Activated T-helper 2 cell treated with anti-CD3 and anti-CD28 coated beads, Interferon-gamma antibody, Interleukin-2, Interleukin-4, amounts not matched to agents 10 μg/mL and 5 μg/mL and 100 μg/mL, durations not matched to agents 14 hours and 24 hours and 36 hours (primary cell): ENCODE measurements at regions not wholly inside any gene's neighbourhood (a gene's known extent, or its start where the extent isn't known, plus 50 kb on each side); places are given as distances from the start of the nearest gene placed in this dataset.
"Not testable (repeated sequence)": the region's sequence is repeated elsewhere in the genome, so short reads cannot be mapped to it uniquely, and the experiment has no call there.

Experiments
- DNase-seq: peaks from one replicate; pipeline ENCODE4 v3.0.0; 2021; ENCODE audit warnings: low spot score
- H3K27ac Mint-ChIP-seq: one replicate; pipeline ENCODE4 v1.8.0; 2021; ENCODE audit warnings: mixed read lengths
- H3K27me3 Mint-ChIP-seq: one replicate; pipeline ENCODE4 v1.8.0; 2021; ENCODE audit warnings: low read depth, mixed read lengths
- H3K36me3 Mint-ChIP-seq: one replicate; pipeline ENCODE4 v1.8.0; 2021; ENCODE audit warnings: low read depth, mixed read lengths
- H3K4me1 Mint-ChIP-seq: one replicate; pipeline ENCODE4 v1.8.0; 2021; ENCODE audit warnings: low read depth, mixed read lengths
- H3K4me3 Mint-ChIP-seq: one replicate; pipeline ENCODE4 v1.8.0; 2021; ENCODE audit warnings: low read depth, mild to moderate bottlenecking, moderate library complexity, mixed read lengths
- H3K9me3 Mint-ChIP-seq: one replicate; pipeline ENCODE4 v1.8.0; 2021; ENCODE audit warnings: mixed read lengths
- intact Hi-C: fragments of 100-400 bp; cut with micrococcal nuclease; formaldehyde crosslinking; loops from one replicate; pipeline ENCODE4 v1.15.1; 2023

- Mint-ChIP-seq H3K27me3 (no peaks in the 10 kb centered on the region), H3K36me3 (no peaks in the 10 kb centered on the region), H3K4me1 (no peaks in the 10 kb centered on the region), H3K9me3 (no peaks in the 10 kb centered on the region), H3K4me3 (no peak overlapping the region), H3K27ac (no peak overlapping the region)
- intact Hi-C loops, result no loop called here
- no peak for DNase-seq
These were observed 51.5 kb upstream of the IFNE start for GRCh38 chr9:21533597-21533996.

DNA sequence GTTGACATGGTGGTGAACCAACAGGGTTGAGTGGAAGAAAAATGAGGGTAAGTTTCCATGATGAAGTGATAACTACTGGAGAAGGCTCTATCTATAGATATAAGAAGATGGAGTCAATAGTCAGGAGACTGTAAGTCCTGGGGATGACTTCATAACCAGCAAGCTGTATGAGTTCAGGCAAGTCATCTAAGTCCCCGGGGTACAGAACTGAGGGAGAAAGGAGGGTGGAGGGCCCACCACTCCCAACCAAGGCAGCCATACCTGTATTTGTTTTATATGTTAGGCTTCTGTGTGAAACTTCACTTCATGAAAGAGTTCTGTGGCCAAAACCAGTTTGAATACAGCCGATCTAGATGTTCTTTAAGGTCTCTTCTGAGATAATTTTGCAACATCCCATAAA lies 53.3 kb upstream of the IFNE start:
- Mint-ChIP-seq H3K27me3 (no peaks in the 10 kb centered on the region), H3K36me3 (no peaks in the 10 kb centered on the region), H3K4me3 (no peak overlapping the region), H3K27ac (no peak overlapping the region), H3K4me1 (no peaks in the 10 kb centered on the region), H3K9me3 (no peaks in the 10 kb centered on the region)
- intact Hi-C loops, result no loop called here
- DNase-seq, result no peak

- intact Hi-C loops, result no loop called here
- H3K4me3 Mint-ChIP-seq, result no peak overlapping the region
- DNase-seq, result no peak
- no peak overlapping the region for H3K27ac Mint-ChIP-seq
- H3K36me3 Mint-ChIP-seq, result no peaks in the 10 kb centered on the region
- no peaks in the 10 kb centered on the region for H3K4me1 Mint-ChIP-seq
- no peaks in the 10 kb centered on the region for H3K9me3 Mint-ChIP-seq
- H3K27me3 Mint-ChIP-seq, result no peaks in the 10 kb centered on the region
These were observed 60.7 kb upstream of the IFNE start for GRCh38 chr9:21542787-21543186.

- intact Hi-C loops, result no loop called here
- H3K4me1 Mint-ChIP-seq, result no peaks in the 10 kb centered on the region
- no peak overlapping the region for H3K4me3 Mint-ChIP-seq
These were observed 61.1 kb upstream of the IFNE start for GRCh38 chr9:21543187-21543586.

DNA sequence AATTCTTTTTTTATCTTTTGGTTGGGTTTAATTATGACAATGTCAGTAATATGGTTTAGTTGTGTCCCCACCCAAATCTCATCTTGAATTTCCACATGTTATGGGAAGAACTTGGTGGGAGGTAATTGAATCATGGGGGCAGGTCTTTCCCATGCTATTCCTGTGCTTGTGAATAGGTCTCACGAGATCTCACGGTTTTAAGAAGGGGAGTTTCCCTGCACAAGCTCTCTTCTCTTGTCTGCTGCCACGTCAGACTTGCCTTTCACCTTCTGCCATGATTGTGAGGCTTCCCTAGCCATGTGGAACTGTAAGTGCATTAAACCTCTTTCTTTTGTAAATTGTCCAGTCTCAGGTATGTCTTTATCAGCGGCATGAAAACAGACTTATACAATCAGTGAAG lies 61.7 kb upstream of the IFNE start:
- H3K36me3 Mint-ChIP-seq, H3K4me1 Mint-ChIP-seq, H3K27ac Mint-ChIP-seq, H3K4me3 Mint-ChIP-seq, H3K9me3 Mint-ChIP-seq, intact Hi-C loops, H3K27me3 Mint-ChIP-seq, DNase-seq: not testable (repeated sequence)

More at GRCh38 chr9:21543187-21543586, 61.1 kb upstream of the IFNE start:
- no peaks in the 10 kb centered on the region for H3K27me3 Mint-ChIP-seq
- H3K27ac Mint-ChIP-seq, result no peak overlapping the region
- no peak for DNase-seq
- H3K9me3 Mint-ChIP-seq, result no peaks in the 10 kb centered on the region
- no peaks in the 10 kb centered on the region for H3K36me3 Mint-ChIP-seq

- intact Hi-C loops, result no loop called here
These were observed 64.8 kb upstream of the IFNE start for GRCh38 chr9:21546949-21547348.

DNA sequence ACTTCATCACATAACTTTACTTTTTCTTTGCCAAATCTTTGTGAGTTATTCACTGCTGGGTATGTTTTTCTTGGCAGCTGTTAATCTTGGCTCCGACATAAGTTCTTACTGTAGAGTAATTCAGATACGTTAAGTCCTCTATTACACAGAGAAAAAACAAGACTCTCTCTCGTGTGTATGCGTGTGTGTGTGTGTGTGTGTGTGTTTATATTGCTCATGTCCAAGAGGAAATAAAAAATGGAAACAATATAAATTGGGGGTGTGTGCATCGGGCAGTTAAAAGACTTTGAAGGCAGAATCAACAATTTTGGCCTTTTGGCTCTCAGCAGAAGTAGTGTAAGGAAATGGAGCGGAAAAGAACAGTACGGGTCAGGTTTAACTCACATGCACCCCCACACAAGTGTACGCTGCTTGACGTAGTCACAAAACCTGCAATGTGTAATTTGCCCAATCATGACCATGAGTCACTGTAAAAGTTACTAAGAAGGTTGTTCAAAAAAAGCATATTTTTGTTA lies 67.2 kb upstream of the IFNE start:
- Mint-ChIP-seq H3K36me3 (no peaks in the 10 kb centered on the region), H3K27me3 (no peaks in the 10 kb centered on the region), H3K4me3 (no peak overlapping the region), H3K4me1 (no peaks in the 10 kb centered on the region), H3K27ac (no peak overlapping the region), H3K9me3 (no peaks in the 10 kb centered on the region)
- intact Hi-C loops, result no loop called here
- DNase-seq, result no peak

More at GRCh38 chr9:21546949-21547348, 64.8 kb upstream of the IFNE start:
- Mint-ChIP-seq H3K36me3 (no peaks in the 10 kb centered on the region), H3K9me3 (no peaks in the 10 kb centered on the region), H3K4me3 (no peak overlapping the region), H3K27me3 (no peaks in the 10 kb centered on the region), H3K4me1 (no peaks in the 10 kb centered on the region), H3K27ac (no peak overlapping the region)
- DNase-seq, result no peak

GRCh38 chr9:21549890-21550289 lies 67.8 kb upstream of the IFNE start:
- intact Hi-C loops, result no loop called here
- Mint-ChIP-seq H3K36me3 (no peaks in the 10 kb centered on the region), H3K4me1 (no peaks in the 10 kb centered on the region), H3K27me3 (peaks cover 3% of the 10 kb centered on the region), H3K4me3 (no peak overlapping the region), H3K9me3 (no peaks in the 10 kb centered on the region), H3K27ac (no peak overlapping the region)
- no peak for DNase-seq

GRCh38 chr9:21550392-21550791 lies 68.3 kb upstream of the IFNE start:
- no peak overlapping the region for H3K4me3 Mint-ChIP-seq

DNA sequence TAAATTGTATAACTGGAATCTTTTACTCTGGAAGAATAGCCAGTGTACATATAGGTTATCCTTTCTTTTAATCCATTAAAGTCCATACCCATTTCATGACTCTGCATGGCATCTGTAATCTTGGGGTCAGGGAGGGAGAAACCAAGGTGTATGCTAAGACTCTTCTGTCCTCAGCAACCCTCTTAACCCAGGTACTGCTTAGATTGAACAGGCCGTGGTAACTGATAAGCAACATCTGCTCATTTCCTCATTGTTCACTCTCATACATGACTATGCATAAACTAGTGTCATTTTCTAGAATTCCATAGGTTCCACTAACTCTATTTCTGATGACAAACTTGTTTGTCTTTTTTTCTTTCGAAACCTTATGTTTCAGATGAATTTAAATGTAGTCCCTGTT lies 69.3 kb upstream of the IFNE start:
- intact Hi-C loops, result no loop called here

More at GRCh38 chr9:21550392-21550791, 68.3 kb upstream of the IFNE start:
- Mint-ChIP-seq H3K27ac (no peak overlapping the region), H3K27me3 (peaks cover 7% of the 10 kb centered on the region), H3K9me3 (no peaks in the 10 kb centered on the region), H3K4me1 (no peaks in the 10 kb centered on the region), H3K36me3 (no peaks in the 10 kb centered on the region)
- no peak for DNase-seq
- intact Hi-C loops, result no loop called here

GRCh38 chr9:21552244-21553170 lies 70.4 kb upstream of the IFNE start:
- Mint-ChIP-seq H3K36me3 (no peaks in the 10 kb centered on the region), H3K9me3 (no peaks in the 10 kb centered on the region), H3K4me3 (no peak overlapping the region), H3K27ac (no peak overlapping the region), H3K27me3 (peaks cover 23% of the 10 kb centered on the region), H3K4me1 (no peaks in the 10 kb centered on the region)
- intact Hi-C loops, result no loop called here
- DNase-seq, result no peak

More for the DNA sequence above, 69.3 kb upstream of the IFNE start:
- Mint-ChIP-seq H3K36me3 (no peaks in the 10 kb centered on the region), H3K4me3 (no peak overlapping the region), H3K9me3 (no peaks in the 10 kb centered on the region), H3K4me1 (no peaks in the 10 kb centered on the region), H3K27ac (no peak overlapping the region), H3K27me3 (peaks cover 14% of the 10 kb centered on the region)
- DNase-seq, result no peak

GRCh38 chr9:21553441-21553840 lies 71.3 kb upstream of the IFNE start:
- Mint-ChIP-seq H3K4me3 (no peak overlapping the region), H3K27me3 (peaks cover 31% of the 10 kb centered on the region), H3K27ac (no peak overlapping the region), H3K4me1 (peaks cover 3% of the 10 kb centered on the region), H3K9me3 (no peaks in the 10 kb centered on the region), H3K36me3 (no peaks in the 10 kb centered on the region)
- no peak for DNase-seq
- intact Hi-C loops, result no loop called here

DNA sequence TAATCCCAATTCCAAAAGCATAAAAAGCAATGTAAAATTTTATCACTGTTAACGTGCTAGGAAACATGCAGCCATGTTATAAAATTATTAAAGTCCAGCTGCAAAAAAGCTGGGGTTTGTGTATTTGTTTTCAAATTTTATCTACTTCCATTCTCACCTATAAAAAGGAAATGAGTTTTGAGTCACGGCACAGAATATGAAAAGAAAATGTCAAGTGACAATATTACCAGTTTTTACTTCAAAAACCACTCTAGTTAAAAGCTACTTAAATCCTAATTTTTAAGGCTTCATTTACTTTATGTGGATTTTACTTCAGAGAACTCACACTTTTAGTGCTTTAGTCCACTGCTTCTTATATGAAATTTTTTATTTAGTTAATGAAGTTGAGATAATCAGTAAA lies 72.7 kb upstream of the IFNE start:
- no peak overlapping the region for H3K4me3 Mint-ChIP-seq
- peaks cover 10% of the 10 kb centered on the region for H3K4me1 Mint-ChIP-seq
- DNase-seq, result no peak
- no peaks in the 10 kb centered on the region for H3K36me3 Mint-ChIP-seq
- peaks cover 37% of the 10 kb centered on the region for H3K27me3 Mint-ChIP-seq
- H3K27ac Mint-ChIP-seq, result no peak overlapping the region
- no peaks in the 10 kb centered on the region for H3K9me3 Mint-ChIP-seq
- intact Hi-C loops, result loop anchor here (5.0 kb wide), 2 partner anchors 37 to 228 kb away; no protein-coding TSS in a partner anchor
